NOMO-1 treated with dmso at 0.1 percent for 144 hours (cell line): ENCODE measurements at regions not wholly inside any gene's neighbourhood (a gene's known extent, or its start where the extent isn't known, plus 50 kb on each side); places are given as distances from the start of the nearest gene placed in this dataset.
A peak's percentile ranks its signal among the peaks of the same experiment; 100 is the strongest.
"Not testable (repeated sequence)": the region's sequence is repeated elsewhere in the genome, so short reads cannot be mapped to it uniquely, and the experiment has no call there.

Source experiments
- DNase-seq: peaks from one replicate; lab custom pipeline; 2025; ENCODE audit not compliant: unreplicated experiment; lab: John Stamatoyannopoulos, UW

DNA sequence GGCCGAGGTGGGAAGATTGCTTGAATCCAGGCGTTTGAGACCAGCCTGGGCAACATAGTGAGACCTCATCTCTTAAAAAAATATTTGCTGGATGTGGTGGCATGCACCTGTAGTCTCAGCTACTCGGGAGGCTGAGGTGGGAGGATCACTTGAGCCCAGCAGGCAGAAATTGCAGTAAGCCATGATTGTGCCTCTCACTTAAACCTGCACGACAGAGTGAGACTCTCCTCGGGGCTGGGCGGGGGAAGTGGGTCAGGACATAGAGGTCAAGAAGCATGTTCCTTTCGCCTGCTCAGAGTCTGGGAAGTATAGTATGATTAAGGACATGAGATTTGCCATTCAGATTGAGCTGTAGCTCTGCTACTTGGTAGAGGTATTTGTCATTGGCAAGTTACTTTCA, 52.3 kb downstream of the SEPTIN7 start:
- not testable (repeated sequence) for DNase-seq

DNA sequence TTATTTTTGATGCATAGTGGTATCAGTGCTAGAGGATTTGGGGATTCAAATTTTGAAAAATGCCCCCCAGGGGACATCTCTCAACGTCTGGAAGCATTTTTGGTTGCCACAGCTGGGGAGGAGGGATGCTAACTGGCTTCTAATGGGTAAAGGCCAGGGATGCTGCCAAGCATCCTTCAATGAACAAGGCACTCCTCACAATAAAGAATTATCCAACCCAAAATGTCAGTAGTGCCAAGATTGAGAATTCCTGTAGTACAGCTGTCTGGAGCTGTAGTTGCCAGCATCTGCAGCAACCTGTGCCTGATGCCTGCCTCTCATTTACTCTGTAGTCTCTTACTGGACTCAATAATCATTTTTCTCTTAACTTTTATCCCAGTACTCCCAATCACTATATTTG, 53.5 kb downstream of the SEPTIN7 start:
- no peak for DNase-seq

DNA sequence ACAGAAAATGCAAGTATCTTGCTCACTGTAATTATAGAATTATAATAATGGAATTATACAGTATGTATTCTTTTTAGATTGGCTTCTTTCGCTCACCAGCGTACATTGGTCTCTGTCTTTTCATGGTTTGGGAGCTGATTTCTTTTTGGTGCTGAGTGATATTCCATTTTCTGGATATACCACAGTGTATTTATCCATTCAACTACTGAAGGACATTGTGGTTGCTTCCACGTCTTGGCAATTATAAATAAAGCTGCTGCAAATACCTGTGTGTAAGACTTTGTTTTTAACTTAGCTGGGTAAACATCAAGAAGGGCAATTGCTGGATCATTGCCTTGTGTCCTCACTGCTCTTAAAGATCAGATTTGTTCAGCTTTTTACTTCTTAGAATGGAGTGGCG, 55.3 kb downstream of the SEPTIN7 start:
- DNase-seq, result no peak

DNA sequence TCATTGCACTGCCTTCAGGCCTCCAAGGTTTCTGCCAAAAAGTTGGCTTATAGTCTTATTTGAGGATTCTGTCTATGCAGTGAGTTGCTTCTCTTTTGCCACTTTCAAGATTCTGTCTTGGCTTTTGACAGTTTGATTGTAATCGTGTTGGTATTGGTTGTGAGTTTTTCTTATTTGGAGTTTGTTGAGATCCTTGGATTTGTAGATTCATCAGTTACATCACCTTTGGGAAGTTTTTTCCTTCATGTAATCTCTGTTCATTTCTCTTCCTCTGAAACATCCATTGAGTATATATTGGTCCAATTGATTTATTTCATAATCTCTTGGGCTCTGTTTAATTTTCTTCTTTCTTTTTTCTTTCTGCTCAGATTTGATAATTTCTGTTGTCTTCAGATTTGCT, 59.8 kb downstream of the SEPTIN7 start:
- DNase-seq, result no peak

- DNase-seq, result no peak
Measured at GRCh38 chr7:35865287-35865686, 64.4 kb downstream of the SEPTIN7 start.

DNA sequence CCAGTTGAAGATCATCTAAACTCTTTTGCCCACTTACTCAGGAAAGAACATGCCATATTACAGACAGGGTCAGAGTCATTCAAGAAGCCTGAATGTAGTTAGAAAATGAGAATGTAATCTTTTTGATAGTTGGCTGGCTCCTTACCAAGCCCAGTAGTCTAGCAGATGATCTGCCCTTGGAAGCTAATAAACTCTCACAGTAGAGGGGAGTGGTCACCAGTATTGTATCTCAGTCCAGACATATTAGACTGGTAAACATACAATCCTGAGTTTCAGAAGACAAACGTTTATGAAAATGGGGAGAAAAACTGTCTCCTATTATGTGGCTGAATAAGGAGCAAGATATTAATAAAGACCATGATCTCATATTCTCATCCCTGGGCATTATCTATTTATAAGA, 65.3 kb downstream of the SEPTIN7 start:
- DNase-seq, result no peak

DNA sequence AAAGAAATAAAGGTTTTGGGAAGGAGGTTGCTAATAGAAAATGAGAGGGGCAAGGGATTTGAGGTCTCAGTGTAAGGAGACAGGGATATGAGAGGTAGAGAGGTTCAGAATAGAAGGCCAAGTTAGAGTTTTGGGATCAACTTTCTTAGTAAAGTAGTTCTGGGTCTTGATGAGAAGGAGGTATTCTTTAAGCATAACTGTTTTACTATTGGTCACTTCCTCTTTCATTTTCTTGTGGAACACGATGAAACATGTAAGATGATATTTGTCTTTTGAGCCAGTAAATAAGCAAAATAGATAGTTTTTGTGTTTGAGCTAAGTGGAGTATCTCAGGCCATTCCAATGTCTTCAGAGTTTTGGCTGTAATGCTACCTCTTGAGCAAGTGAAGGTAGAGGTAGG, 68.3 kb downstream of the SEPTIN7 start:
- not testable (repeated sequence) for DNase-seq

DNA sequence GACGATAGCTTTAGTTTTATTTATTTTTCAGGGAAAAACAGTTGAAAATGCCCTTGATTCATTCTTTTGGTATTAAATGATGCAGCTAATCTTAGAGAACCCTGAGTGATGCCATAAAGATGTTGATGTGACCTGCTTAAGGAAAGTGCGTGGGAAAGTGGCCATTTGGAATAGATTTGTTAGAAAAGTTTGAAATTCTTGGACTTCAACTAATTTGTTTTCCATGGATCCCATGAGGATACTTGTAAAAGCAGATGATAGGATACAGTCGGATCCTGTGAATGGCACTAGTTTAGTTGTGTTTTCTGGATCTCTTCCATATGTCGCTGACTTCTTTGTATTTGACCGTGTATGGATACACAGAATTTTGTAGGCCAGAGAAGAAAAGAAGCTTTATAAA, 69.0 kb downstream of the SEPTIN7 start:
- no peak for DNase-seq

DNA sequence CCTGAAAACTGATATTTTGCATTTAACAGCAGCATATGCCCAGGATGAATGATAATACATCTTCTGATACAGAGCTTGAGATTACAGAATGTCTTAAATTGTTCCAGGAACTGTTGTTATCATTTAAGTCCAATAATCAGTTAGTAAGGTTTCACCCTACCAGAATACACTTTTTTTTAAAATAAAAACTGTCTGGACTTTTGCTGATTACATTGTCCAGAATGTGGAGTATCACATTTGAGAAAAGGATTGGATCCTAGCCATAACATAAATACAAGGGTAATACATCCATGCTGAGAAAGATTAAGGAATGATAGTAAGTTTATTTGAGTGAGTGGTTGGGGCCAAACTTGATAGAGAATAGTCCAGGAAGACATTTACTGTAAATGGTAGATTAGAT, 71.0 kb downstream of the SEPTIN7 start:
- no peak for DNase-seq

DNA sequence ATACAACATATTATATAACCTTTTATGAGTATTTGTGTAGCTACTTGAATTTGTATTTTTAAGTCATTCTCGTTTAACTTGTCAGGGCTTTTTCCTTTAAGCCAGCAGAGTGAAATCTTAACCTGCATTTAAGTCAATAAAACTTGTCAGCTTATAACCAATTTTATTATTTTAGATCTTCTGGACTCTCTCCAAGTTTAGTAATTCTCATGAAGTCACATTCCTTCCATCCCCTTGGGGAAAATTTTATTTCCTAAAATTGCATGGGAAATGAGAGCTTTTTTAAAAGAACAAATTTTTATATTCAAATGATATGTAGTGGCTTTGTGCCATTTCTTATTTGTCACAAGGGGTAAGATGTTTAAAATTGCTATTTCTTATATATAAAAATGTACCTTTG, 74.0 kb downstream of the SEPTIN7 start:
- DNase-seq, result no peak

DNA sequence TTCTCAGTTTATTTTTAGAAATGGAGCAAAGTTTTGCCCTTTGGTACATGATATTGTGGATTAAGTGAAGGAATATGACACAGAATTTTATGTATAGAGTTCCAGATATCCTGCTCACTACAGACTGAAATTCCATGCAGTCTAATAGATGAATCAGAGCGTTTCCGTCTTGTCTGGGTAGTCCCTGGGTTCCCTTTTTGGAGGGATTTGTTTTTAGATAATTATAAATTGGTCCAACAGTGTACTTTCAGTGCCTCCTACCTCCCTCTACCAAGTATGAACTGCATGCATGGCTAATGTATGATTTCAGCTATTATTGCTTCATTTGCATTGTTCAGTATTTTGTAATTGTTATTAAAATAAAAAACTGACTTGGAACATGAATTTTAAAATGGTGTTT, 74.4 kb downstream of the SEPTIN7 start:
- no peak for DNase-seq

GRCh38 chr7:35878351-35878750, 77.5 kb downstream of the SEPTIN7 start:
- DNase-seq, result no peak

- DNase-seq, result not testable (repeated sequence)
Measured at GRCh38 chr7:35887430-35887829, 86.6 kb downstream of the SEPTIN7 start.

- DNase-seq, result no peak
Measured at GRCh38 chr7:35889001-35889400, 88.1 kb downstream of the SEPTIN7 start.

DNA sequence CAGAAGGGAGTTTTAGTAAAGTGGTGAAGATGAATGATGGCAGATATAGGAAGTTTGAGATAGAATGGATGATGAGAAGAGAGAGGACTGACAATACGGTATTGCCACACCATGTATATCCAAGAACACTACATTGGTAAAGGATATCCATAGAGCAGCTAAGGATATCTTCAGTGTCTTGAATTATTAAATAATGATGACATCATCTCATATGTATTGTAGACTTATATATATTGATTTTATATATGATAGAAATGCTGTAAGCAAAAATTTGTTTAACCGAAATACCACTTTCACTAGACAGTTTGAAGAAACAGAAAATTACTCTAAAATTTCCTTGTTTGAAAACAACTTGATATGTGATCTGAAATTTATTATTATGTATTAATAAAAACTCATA, 89.0 kb downstream of the SEPTIN7 start:
- no peak for DNase-seq

- no peak for DNase-seq
Measured at GRCh38 chr7:35891004-35891830, 90.4 kb downstream of the SEPTIN7 start.

DNA sequence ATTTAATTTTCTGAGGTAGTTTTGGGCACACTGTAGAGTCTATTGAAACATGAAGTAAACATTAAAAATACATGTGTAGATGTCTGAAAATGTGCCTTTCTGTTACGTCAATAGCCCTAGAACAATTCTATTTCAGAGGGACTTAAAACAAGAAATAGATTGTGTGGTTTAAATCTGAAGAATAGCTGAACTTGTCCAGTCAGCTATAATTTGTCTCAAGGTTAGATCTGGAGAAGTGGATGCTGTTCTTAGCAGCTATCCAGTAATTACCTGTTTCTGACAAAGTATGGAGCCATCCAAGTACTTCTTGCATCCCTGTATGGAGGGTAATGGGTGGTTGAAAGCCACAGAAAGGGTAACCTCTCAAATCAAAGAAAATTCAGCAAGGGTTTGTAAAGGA, 92.8 kb downstream of the SEPTIN7 start:
- no peak for DNase-seq

- DNase-seq, result no peak
Measured at GRCh38 chr7:35894721-35895120, 93.9 kb downstream of the SEPTIN7 start.

DNA sequence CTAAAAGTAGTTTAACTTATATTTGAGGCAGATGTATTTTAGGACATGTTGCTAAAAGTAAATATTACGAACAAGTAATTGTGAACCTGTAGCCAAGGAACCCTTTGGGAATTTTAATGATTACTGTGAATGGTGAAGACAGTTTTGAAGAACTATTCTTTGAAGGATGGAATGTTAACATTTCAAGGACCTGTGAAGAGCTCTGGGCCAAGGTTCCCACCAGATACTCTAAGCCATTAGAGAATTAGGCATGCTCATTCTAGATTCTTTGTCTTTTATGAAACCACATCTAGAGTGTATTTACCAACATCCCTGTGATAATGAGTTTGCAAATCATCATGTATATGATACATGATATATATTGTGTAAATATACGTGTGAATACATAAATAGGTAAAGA, 99.8 kb downstream of the SEPTIN7 start:
- DNase-seq, result no peak

DNA sequence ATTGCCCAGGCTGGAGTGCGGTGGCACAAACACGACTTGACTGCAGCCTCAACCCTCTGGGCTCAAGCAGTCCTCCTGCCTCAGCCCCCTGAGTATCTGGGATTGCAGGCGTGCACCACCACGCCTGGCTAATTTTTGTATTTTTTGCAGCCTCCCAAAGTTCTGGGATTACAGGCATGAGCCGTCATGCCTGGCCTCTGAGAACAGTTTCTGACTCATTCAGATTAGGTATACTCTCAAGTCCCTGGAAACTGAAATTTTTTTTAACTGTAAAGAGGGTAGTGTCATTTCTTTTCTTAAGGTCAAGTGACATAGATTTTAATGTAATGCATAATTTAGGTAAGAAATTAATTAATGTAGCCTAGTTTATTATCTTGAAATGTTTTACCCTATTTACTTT, 104.7 kb downstream of the SEPTIN7 start:
- no peak for DNase-seq

GRCh38 chr7:35906191-35906908, 105.5 kb downstream of the SEPTIN7 start:
- DNase-seq, result peak; percentile 26
